Activated T-helper 1 cell treated with anti-CD3 and anti-CD28 coated beads, Interleukin-2, amount 50 U/mL, for 16 hours (primary cell): ENCODE measurements at regions not wholly inside any gene's neighbourhood (a gene's known extent, or its start where the extent isn't known, plus 50 kb on each side); places are given as distances from the start of the nearest gene placed in this dataset.
"Not testable (repeated sequence)": the region's sequence is repeated elsewhere in the genome, so short reads cannot be mapped to it uniquely, and the experiment has no call there.

Source experiments
- DNase-seq, 2 donors: peaks; one replicate each; pipeline ENCODE4 v3.0.0-alpha.2; 2020; ENCODE audit warnings: low read depth in 1 of 2, low spot score in 1 of 2

DNA sequence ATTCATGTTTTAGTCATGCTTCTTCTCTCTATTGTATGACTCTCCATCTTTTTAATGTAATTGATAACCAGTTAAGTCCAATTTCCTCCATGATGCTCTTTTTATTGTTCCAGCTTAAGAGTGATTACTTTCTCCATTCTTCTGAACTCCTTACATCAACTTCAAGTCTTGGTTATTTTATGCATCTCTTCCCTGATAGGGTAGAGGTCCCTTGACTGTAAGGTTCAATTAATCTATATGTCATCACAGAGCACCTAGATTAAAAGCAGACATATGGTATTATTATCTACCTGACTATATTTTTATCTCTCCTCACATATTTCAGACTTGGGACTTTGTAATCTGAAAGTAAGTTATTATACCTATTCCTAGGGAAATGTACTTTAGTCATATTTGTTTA is 853.1 kb downstream of the REEP3 start:
- DNase-seq: no peak

DNA sequence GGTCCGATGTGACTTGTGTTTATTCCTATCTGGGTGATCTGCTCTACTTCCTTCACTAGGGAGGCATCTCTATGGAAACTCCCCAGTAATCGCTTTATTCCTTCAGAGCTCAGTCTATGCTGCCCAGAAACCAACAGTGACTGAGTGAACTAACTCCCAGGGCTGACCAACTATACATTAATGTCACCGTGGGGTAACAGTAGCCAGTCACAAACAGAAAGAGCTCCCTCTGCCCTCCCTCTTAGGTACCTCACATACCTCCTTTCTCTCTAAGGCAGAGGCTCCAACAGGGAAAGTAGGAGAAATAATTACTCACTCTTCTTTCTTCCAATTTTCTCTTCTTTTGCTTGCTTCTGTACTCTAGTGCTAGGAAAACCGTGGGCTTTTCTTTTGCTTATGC is 855.0 kb downstream of the REEP3 start:
- no peak for DNase-seq

DNA sequence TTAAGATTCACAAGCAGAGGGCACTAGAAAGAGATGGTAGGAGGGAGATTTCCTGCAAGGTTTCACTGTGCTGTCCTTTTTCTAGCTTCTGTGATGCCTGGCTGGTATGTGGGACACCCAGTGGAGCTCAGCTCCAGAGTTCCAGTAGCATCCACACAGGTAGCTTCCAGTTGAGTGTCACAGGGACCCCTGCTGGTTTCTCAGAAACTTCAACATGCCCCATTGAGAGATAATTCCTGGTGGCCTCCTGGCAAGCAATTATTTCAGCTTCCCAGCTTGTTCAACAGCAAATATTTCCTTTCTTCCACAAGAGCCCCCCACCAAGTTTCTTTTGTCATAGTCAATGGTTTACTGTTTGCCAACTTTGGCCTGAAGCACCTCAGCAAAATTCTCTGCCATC is 858.7 kb downstream of the REEP3 start:
- no peak for DNase-seq

DNA sequence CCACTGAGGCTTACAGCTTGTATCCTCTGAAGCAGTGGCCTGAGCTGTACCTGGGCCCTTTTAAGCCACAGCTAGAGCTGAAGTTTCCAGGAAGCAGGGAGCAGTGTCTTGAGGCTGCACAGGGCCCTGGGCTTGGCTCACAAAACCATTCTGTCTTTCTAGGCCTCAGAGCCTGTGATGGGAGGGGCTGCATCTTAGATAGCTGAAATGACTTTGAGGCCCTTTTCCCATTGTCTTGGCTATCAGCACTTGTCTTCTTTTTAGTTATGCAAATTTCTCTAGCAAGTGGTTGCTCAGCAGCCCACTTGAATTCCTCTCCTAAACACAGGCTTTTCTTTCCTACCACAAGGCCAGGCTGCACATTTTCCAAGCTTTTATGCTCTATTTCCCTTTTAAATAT is 864.2 kb downstream of the REEP3 start:
- no peak for DNase-seq

DNA sequence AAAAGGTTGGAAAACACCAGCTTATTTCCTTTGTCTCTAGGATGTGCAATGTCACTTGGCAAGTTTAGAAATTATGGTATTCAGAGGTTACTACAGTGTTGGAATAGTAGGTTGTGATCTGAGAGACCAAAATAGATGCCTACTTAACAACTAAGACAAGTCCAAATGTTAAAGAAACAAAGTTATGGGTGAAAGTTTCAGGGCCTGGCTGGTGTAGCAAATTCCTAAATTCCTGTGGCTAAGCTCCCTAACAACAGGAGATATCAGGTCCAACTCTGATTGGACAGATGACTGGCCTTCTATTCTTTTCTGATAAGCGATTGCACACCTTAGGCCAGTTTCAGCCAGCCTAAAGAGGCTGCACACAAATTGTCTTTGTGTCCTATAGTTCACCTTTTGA is 873.5 kb downstream of the REEP3 start:
- DNase-seq: no peak

DNA sequence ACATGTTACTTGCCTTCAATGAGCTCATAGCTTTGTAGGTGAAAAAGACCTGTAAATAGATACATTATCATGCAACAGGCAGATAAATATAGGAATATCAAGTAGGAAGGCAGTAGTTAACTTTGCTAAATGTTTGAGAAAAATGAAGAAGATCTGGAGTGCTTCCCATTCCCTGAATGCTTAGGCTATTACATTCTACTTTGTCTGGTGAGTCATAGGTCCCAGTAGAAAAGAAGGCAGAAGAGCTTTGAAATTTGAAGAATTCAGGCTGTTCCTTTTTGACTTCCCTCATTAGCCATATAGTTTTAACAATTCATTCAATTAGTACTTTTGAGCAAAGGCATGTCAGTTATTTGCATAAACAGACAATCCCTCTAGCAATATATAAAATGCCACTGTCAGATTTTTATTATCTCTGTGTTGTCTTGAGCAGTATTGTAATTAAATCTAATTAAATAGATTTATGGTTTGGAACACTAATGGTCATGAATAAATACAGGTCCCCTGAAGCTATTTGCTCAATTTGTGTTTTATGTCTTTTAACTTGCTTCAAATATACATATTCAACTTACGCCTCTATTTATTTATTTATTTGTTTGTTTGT is 875.0 kb downstream of the REEP3 start:
- no peak for DNase-seq

DNA sequence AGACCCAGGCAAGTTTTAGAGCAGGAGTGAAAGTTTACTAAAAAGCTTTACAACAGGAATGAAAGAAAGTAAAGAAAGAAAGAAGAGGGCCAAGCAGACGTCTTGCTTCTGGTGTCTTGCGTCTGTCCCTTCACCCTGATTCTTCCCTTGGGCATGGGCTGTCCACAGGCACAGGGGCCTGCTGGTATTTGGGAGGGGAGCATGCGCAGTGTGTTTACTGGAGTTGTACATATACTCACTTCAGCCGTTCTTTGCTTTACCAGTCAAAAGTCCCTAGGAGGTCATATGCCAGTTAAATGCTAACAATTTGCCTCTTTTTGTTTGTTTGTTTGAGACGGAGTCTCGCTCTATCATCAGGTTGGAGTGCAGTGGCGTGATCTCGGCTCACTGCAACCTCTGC is 875.9 kb downstream of the REEP3 start:
- no peak for DNase-seq

DNA sequence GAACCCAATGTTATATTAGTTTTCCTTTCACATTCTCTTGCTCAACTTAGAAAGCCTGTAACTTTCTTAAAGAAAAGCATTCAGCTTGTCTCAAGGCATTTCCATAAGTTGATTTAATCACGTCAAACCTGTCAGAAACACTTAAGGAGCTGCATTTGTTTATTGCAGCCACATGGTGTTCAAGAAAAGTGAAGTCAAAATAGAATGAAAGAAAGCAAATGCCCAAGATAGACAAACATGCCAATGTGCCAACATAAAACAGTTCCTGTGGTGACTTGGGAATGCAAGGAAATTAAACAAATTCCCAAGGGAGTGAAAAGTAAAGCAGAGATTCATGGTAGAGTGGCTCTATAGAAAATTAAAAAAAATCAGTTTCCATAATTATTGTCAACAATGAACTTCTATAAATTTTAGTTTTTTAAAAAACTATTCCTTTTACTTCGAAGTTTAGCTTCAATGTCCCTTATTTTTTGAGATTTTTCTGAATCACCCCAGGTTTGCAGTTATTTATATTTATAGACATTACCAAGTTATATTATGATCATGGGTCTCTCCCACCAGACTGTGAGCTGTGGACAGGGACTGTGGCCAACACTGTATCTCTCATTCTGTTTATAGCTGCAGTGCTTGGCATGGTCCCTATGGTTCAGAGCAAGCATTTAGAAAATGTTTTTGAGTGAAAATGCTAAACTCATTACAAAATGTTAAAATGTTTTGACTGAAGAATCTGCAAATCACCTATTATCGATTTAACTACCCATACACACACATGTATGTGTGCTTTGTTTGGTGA is 887.4 kb downstream of the REEP3 start:
- DNase-seq: no peak

DNA sequence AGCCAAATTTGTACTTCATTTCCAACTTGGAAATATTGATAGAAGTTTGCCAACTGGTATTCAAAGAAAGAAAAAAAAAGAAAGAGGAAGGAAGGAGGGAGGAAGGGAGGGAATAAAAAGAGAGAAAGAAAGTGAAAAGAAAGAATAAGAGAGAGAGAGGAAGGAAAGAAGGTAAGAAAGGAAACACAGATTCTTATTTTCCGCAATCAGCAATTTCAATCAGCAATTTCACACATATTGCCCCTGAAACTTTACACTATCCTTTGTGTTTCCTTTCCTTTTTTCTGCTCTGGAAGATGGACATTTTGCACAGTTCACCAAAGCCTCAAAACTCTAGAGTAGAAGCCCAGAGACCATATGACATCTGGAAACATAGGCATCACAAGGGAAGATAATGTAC is 888.1 kb downstream of the REEP3 start:
- no peak for DNase-seq

DNA sequence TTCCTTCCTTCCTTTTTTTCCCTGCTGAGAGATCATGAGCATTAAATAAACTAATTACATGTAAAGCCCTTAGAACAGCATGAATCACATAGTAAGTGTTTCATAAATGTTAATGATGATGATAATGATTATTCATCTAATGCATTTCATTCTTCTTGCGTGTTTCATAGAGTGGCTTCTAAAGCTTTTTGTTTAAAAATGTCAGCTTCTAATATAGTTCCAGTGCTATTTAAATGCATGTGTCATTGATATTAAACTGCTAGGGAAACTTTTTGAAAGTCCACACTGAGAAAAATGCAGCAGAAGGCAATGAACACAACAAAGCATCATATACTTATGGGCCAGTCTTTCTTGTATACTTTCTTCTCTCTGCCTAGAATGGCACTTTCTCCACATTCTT is 894.8 kb downstream of the REEP3 start:
- no peak for DNase-seq

DNA sequence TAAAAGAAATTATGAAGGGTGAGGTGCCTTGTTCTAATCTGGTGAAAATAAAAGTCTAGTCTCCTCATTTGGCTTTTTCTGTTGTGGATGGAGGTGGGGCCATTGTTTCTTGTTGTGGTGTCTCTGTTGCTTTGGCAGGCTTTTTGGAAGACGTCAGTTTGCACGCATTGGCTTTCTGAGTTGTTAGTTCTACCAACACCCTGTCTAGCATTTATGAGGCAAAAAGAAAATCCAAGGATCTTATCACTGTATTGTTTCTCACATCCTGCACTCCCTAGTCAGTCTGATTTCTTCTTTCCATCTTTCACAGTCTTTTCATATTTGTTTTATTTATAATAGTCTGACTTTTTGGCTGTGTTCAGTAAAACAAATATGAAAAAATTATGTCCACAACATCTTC is 898.3 kb downstream of the REEP3 start:
- no peak for DNase-seq

DNA sequence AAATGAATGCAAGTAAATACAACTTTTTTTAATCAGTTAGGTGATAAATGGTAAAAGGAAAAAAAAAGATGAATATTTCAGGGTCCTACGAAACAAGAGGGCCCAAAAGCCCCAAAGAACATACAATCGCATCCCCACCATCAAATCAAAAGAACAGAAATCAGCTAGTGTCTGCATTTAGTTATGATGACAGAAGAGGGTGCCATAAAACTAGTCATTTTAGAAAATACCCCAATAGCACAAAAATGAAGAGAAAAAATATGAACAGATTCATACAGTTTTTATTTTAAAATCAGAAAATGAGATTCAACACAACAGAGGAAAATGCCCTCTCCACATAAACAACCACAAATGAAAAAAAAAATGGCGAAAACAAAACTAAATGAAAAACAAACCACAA is 905.5 kb downstream of the REEP3 start:
- no peak for DNase-seq

DNA sequence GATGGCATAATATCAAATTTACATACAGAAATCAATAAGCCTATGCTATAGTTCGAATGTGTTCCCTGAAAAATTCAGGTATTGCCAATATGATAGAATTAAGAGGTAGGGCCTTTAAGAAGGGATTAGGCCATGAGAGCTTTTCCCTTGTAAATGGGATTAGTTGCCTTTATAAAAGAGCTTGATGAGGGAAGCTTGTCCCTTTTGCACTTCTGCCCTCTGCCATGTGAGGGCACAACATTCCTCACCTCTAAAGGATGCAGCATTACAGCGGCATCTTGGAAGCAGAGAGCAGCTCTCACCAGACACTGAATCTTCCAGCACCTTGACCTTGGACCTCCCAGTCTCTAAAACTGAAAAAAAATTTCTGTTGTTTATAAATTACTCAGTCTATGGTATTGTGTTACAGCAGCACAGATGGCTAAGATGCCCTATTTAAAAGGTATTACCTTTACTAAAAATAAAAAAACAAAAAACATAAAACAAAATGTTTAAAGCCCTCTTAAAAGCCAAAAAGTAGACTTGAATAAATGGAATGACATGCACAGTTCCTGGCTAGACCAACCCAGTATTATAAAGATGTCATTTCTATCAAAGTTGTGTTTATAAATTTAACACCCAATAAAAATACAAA is 909.6 kb downstream of the REEP3 start:
- DNase-seq: no peak

DNA sequence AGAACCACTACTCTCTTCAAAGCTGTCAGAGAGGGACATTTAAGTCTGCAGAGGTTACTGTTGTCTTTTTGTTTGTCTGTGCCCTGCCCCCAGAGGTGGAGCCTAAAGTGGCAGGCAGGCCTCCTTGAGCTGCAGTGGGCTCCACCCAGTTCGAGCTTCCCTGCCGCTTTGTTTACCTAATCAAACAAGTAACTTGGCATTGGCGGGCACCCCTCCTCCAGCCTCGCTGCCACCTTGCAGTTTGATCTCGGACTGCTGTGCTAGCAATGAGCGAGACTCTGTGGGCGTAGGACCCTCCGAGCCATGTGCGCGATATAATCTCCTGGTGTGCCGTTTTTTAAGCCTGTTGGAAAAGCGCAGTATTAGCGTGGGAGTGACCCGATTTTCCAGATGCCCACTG is 920.7 kb downstream of the REEP3 start:
- not testable (repeated sequence) for DNase-seq

DNA sequence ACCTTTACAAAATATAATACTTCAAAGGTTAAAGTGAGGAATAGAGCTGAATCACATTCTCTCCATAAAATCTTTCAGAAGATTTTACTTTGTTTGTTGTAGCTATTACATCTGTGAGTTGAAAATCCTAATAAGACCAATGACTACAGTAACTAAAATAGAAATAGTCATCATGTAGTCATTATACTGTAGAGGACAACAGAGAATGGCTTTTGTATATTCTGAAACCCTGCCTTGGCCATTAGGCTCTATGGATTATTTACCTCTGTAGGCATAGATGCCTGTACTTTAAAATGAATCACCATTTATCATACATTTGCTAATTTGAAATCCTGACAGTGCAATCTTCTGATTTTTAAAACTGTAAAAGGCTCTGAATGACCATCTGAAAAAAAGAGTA is 923.0 kb downstream of the REEP3 start:
- DNase-seq: no peak

DNA sequence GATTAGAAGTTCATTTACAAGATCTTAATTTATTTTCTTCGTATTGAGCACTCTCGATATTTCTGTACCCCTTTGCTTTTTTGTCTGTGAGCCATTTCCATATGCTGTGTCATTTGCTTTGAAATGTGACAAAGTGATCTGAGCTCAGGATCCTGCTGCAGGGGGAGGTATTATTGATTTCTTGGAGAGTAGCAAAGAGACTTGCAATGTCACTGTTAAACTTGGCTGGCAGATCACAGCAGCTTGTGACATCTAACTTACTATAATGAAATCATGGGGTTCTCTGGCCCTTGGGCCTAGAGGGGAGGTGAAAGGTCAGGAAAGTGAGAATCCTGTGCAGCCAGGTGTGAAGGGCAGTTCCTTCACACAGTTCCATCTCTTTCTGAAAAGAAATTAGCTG is 923.4 kb downstream of the REEP3 start:
- no peak for DNase-seq

DNA sequence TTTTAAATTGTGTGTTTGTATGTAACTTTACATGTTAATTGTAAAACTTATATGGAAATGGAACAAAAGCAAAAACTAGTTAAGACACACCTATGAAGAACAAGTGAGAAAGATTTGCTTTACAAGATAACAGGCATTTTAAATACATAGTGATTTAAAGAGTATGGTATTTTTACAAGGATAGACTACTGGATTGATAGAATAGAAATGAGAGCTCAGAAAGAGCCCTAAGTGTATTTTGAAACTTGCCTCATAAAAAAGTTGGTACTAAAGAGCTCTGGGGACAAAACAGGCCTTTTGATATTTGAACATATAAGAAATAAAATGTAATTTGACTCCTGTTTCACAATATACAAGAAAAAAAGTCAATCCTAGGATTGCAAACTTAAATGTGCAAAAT is 928.4 kb downstream of the REEP3 start:
- DNase-seq: no peak

DNA sequence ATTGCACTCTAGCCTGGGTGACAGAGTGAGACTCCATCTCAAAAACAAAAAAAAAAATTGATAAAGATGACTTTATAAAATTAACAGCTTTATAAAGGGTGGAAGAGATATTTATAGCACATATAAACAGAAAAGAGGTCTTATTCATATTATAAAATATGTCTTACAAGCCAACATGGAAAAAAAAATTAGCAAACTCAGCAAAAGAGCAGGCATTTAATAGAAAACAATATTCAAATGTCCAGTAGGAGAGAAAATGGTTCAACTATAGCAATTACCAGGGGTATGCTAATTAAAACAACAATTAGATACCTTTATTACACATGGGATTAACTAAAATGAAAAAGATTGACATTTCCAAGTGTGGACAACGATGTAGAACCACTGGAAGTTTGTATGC is 929.1 kb downstream of the REEP3 start:
- DNase-seq: no peak

DNA sequence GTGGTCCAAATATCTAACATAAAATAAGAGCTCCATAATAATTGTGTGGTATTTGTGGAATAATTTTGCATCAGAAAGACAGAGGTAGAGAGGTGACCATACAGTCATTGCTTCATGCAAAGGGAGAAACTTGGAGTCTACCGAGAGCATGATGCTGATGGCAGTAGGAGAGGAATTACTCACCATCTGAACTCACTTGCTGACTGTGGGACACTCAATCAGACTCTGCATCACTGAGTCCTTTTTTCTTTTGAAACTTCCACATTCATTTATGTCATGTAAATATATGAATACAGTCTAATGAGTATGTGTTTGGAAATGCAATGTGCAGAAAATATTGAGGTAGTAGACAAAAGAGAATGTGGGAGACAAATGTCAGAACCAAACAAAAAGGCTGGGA is 933.8 kb downstream of the REEP3 start:
- no peak for DNase-seq

DNA sequence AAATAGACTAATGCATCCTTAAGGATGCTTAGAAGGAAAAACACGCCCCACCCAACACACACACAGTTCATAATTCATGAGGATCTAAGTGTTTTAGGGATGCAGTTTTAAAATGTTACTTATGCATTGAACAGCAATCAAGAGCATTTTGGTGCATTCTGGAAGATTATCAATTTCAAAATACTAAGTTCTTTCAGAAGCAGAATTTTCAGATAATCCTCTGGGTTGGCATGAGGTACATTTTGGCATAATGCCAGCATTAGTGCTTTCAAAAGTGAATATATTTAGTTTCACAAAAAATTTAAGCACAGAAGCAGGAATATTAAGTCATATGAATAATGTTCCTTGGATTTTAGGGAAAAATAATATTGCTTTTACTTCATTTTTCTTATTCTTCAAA is 937.1 kb downstream of the REEP3 start:
- DNase-seq: no peak

DNA sequence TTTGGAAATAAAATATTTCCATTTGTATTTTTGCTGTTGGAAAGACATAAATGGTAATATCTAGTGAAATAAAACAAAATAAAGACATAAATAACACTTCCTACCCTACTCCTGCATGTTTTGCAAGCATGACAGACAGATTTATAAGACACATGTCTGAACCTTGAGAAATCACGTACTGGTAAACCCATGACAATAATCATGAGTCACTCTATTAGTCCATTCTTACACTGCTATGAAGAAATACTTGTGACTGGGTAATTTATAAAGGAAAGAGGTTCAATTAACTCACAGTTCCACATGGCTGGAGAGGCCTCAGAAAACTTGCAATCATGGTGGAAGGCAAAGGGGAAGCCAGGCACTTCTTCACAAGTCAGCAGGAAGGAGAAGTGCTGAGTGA is 942.2 kb downstream of the REEP3 start:
- no peak for DNase-seq

DNA sequence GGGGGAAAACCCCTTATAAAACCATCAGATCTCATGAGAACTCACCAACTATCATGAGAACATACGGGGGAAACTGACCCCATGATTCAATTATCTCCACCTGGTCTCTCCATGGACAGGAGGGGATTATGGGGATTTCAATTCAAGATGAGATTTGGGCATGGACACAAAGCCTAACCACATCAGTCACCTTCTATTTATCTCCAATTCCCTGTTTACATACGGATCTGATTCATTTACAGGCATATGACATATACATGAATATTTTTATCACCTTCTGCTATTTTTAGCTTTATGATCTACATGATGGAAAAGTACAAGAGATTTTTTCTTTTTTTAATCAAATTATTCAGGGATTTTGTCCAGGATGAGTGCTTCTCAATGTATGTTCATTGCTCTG is 944.5 kb downstream of the REEP3 start:
- no peak for DNase-seq

DNA sequence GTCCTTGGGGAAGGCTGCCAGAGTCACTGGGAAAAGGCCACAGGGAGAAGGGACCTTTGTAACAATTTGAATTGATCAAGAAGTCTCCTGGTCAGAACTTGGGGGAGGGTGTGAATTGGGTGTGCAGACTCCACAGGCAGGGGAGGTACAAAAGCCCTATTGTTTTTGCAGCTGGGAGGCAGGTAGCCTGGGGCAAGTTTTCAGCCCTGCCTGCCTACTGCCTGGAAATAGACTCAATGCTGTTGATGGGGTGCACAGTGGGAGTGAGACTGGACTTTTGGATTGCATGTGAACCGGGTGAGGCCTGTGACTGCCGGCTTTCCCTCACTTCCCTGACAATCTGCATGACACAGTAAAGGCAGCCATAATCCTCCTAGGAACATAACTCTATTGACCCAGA is 947.0 kb downstream of the REEP3 start:
- no peak for DNase-seq
